ENCODE measurements at regions not wholly inside any gene's neighbourhood (a gene's known extent, or its start where the extent isn't known, plus 50 kb on each side); places are given as distances from the start of the nearest gene placed in this dataset.

- TF ChIP-seq CTCF (IDR thresholded peaks at IDR 0.05) (no peak), EP300 (IDR thresholded peaks at IDR 0.05) (no peak), POLR2A (IDR thresholded peaks at IDR 0.05; ENCODE audit: low read depth) (no peak), POLR2AphosphoS5 (IDR thresholded peaks at IDR 0.05) (no peak)
Measured at GRCh38 chr18:55124078-55124763, 165.0 kb upstream of the CCDC68 start.

All from esophagus muscularis mucosa (tissue), 4 donors.